Heart right ventricle (tissue), 16 donors: ENCODE measurements at regions not wholly inside any gene's neighbourhood (a gene's known extent, or its start where the extent isn't known, plus 50 kb on each side); places are given as distances from the start of the nearest gene placed in this dataset.

Experiments
- ATAC-seq, 8 donors: fragments of 200-7000 bp; cut with Tn5 transposase; one replicate each; pipeline ENCODE4 v1.9.1; 2020; ENCODE audit warnings: mild to moderate bottlenecking in 8 of 8, moderate library complexity in 8 of 8, moderate number of reproducible peaks in 1 of 8
- DNase-seq, 2 donors: peaks; one replicate each; pipeline ENCODE4 v3.0.0-alpha.2; 2020
- H3K27ac ChIP-seq, 10 donors: fragments of 200-600 bp; sonication (generic) in 2 of 10; one replicate each; pipeline versions ENCODE4 v1.5.0 to v1.8.0; 2020 to 2022; ENCODE audit warnings: mild to moderate bottlenecking in 3 of 10
- H3K27me3 ChIP-seq, 7 donors: fragments of 200-600 bp; one replicate each; pipeline ENCODE4 v1.8.0; 2021 to 2022; ENCODE audit warnings: mild to moderate bottlenecking in 2 of 7
- H3K36me3 ChIP-seq, 9 donors: fragments of 200-600 bp; sonication (generic) in 1 of 9; one replicate each; pipeline versions ENCODE4 v1.5.0 to v1.8.0; 2020 to 2022; ENCODE audit warnings: mild to moderate bottlenecking in 2 of 9
- H3K4me1 ChIP-seq, 9 donors: fragments of 200-600 bp; sonication (generic) in 1 of 9; one replicate each; pipeline versions ENCODE4 v1.5.0 to v1.8.0; 2020 to 2022; ENCODE audit warnings: mild to moderate bottlenecking in 4 of 9
- H3K4me3 ChIP-seq, 10 donors: fragments of 200-600 bp; sonication (generic) in 2 of 10; one replicate each; pipeline versions ENCODE4 v1.5.0 to v1.8.0; 2020 to 2022; ENCODE audit warnings: mild to moderate bottlenecking in 7 of 10, moderate library complexity in 2 of 10
- H3K9me3 ChIP-seq, 11 donors: fragments of 200-600 bp in 10 of 11; sonication (generic) in 2 of 11; one replicate each; pipeline versions ENCODE4 v1.5.0 to v1.8.0; 2013 to 2022; ENCODE audit warnings: mild to moderate bottlenecking in 2 of 11, control low read depth in 1 of 11, moderate library complexity in 1 of 11
- WGBS, 2 donors: extraction: QIAGEN DNeasy Blood & Tissue Kit; methylation state at CpG; one replicate each; pipeline ENCODE4 v1.1.7; 2013; ENCODE audit warnings: inconsistent platforms in 1 of 2; 5-methylcytosine and 5-hydroxymethylcytosine counted together
- intact Hi-C, 10 donors: fragments of 100-400 bp; cut with DNase I; formaldehyde crosslinking; loops; one replicate each; pipeline versions ENCODE4 v1.11.1 to v1.14.2; 2022
- TF ChIP-seq, protein P1 (sequence below), 9 donors: fragments of 200-600 bp; sonication (generic) in 2 of 9; IDR thresholded peaks; one replicate each; pipeline versions ENCODE4 v1.5.0 to v1.8.0; 2021 to 2022; ENCODE audit warnings: antibody characterized with exemption in 9 of 9, mild to moderate bottlenecking in 5 of 9, moderate library complexity in 1 of 9
- donor health status: Arrhythmogenic right ventricular cardiomyopathy.
- donor health status: ischemic (EF 13 %, LVEDD 7.1; RV severe dilation, severe dysfunction).
- donor health status: healthy with polysubstance abuse.
- donor health status: DM: no; HTN: yes; CAD: no.
- donor health status: DM: no; HTN: no; CAD: no.
- donor health status: ischemic (EF 25% LVEDD 6.9; RV normal size, moderate dysfunction).
- donor health status: ischemic (EF 25% LVEDD 5.7; RV mildly dilated, moderate dysfunction).
- donor health status: healthy.
- donor health status: DM: yes; HTN: yes; CAD: no.
- donor health status: Ischemic cardiomyopathy.
- donor health status: ischemic (EF 35%, LVEDD 5.7; RV mildly dilated, moderate dysfunction).
- donor health status: nonischemic (EF 11% LVEDD 7.7; RV severe dilation, severe dysfunction).
- donor health status: DM: yes; HTN: yes; CAD: no.
- donor health status: PGD.
- donor health status: ischemic (EF 29% LVEDD 5.4; RV normal size, mild dysfunction).
- donor health status: nonischemic (EF 23%, LVEDD 6.1; RV moderate dilation, normal function).

DNA sequence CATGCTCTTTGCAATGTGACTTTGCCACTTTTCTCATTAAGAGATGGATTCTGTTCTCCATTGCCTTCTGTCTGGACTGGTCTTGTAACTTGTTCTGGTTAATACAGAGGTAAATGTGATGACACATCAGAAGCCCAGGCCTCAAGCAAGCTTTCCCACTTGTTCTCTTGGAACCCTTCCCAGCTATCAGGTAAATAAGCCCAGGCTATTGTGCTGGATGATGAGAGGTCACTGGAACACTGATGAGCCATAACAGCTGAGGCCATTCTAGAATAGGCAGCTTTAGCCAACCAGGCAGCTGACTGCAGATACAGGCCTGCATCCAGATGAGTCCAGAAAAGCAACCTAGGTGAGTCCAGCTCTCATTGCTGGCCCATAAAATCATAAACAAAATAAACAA is 1007.0 kb upstream of the ACVR2A start:
- Histone ChIP-seq H3K27ac (no peak overlapping the region), H3K27me3 (no peaks in the 10 kb centered on the region), H3K4me1 (no peaks in the 10 kb centered on the region), H3K9me3 (no peaks in the 10 kb centered on the region), H3K36me3 (no peaks in the 10 kb centered on the region), H3K4me3 (no peak overlapping the region)
- DNase-seq: no peak
- intact Hi-C loops: no loop called here
- TF ChIP-seq, protein P1, sequence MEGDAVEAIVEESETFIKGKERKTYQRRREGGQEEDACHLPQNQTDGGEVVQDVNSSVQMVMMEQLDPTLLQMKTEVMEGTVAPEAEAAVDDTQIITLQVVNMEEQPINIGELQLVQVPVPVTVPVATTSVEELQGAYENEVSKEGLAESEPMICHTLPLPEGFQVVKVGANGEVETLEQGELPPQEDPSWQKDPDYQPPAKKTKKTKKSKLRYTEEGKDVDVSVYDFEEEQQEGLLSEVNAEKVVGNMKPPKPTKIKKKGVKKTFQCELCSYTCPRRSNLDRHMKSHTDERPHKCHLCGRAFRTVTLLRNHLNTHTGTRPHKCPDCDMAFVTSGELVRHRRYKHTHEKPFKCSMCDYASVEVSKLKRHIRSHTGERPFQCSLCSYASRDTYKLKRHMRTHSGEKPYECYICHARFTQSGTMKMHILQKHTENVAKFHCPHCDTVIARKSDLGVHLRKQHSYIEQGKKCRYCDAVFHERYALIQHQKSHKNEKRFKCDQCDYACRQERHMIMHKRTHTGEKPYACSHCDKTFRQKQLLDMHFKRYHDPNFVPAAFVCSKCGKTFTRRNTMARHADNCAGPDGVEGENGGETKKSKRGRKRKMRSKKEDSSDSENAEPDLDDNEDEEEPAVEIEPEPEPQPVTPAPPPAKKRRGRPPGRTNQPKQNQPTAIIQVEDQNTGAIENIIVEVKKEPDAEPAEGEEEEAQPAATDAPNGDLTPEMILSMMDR (IDR thresholded peaks at IDR 0.05): no peak
- ATAC-seq: no peak

DNA sequence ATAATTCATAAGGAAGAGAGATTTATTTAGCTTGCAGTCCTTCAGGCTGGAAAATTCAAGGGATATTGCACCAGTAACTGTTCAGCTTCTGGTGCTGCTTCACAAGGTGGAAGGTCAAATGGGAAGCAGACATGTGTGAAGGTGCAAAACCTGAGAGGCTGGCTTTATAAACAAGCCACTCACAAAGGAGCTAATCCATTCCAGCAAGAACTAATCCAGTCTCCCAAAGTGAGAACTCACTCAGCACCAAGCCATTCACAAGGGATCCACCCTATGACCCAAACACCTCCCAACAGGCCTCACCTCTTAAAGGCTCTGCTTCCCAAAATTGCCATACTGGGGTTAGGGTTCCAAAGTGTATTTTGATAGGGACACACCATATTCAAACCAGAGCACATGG is 1018.4 kb upstream of the ACVR2A start:
- no peaks in the 10 kb centered on the region for H3K27me3 ChIP-seq
- H3K36me3 ChIP-seq: no peaks in the 10 kb centered on the region
- H3K9me3 ChIP-seq: peaks cover 0 to 6% (median 0%) of the 10 kb centered on the region in 11 donors
- H3K4me1 ChIP-seq: no peaks in the 10 kb centered on the region
- ATAC-seq (no peak), DNase-seq (no peak)
- no peak overlapping the region for H3K27ac ChIP-seq
- TF ChIP-seq, protein P1 (IDR thresholded peaks at IDR 0.05): no peak
- intact Hi-C loops: no loop called here
- H3K4me3 ChIP-seq: no peak overlapping the region

DNA sequence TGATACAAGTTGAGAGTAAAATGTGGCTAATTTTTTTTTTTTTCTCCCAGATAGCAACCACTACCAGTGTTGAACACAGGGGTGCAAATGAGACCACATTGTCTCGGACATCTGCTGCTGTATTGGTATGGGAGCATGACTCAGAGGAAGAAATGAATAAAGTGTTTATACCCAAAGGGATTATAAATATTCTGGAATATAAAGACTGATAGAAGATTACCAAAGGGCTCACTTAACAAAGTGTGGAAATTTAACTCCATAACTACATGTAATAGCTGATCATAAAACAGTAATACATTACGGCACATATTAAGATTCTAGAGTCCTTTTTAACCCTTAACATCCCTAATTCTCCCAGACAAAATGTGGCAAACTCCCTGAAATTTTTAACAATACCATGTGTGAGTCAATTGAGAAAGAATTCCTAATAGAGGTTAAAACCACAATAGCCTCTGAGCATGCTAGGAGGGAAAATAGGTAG is 1023.0 kb upstream of the ACVR2A start:
- Histone ChIP-seq H3K27me3 (no peaks in the 10 kb centered on the region), H3K27ac (no peak overlapping the region), H3K36me3 (no peaks in the 10 kb centered on the region), H3K4me3 (no peak overlapping the region), H3K4me1 (no peaks in the 10 kb centered on the region), H3K9me3 (peaks cover 0 to 6% (median 0%) of the 10 kb centered on the region in 11 donors)
- intact Hi-C loops: no loop called here
- TF ChIP-seq, protein P1 (IDR thresholded peaks at IDR 0.05): no peak
- no peak for ATAC-seq
- WGBS, 2 donors: 47 to 51% methylated on average over 2 of the region's 2 CpGs
- no peak for DNase-seq

DNA sequence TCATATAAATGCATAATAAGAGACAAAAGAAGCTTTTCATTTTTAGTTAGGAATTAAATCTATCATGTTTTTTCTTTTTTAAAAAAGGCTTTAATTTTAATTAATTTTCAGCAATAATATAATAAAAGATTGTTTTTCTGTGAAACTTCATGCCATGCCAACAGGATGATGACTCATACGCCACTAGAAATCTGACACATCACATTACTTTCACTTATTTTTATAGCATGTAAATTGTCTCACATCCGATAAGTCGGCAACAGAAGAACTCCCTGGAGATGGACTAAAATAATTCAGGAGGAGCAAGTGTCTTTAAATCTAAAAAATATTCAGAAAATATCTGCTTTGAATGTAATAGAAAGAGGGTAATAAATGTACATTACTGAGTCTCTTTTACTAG is 1024.2 kb upstream of the ACVR2A start:
- intact Hi-C loops: no loop called here
- DNase-seq (no peak), ATAC-seq (no peak)
- H3K27me3 ChIP-seq: no peaks in the 10 kb centered on the region
- H3K36me3 ChIP-seq: no peaks in the 10 kb centered on the region
- H3K9me3 ChIP-seq: peaks cover 0 to 6% (median 0%) of the 10 kb centered on the region in 11 donors
- no peak overlapping the region for H3K27ac ChIP-seq
- H3K4me3 ChIP-seq: no peak overlapping the region
- 50 to 62% methylated on average over 3 of the region's 3 CpGs for WGBS, 2 donors
- TF ChIP-seq, protein P1 (IDR thresholded peaks at IDR 0.05): no peak
- H3K4me1 ChIP-seq: no peaks in the 10 kb centered on the region

DNA sequence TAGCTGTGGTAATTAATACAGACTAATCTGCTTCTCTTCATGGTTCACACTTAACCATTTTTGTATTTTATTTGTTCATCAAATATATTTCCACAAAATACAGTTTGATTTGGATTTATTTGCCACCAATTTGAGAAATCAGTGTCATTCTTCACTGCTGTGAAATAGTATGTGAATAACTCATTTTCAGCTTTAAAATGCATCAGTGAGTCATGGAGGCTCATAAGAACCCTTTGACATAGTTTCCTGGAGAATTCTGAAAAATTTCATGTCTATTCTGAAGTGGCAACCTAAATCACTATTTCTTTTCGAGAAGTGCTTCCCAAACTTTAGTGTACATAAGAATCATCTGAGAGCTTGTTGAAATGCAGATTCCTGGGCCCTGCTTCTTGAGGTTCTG is 1026.7 kb upstream of the ACVR2A start:
- 79 to 83% methylated on average over 1 of the region's 1 CpG for WGBS, 2 donors
- Histone ChIP-seq H3K4me3 (no peak overlapping the region), H3K4me1 (no peaks in the 10 kb centered on the region), H3K27me3 (no peaks in the 10 kb centered on the region), H3K27ac (no peak overlapping the region), H3K9me3 (peaks cover 0 to 2% (median 0%) of the 10 kb centered on the region in 11 donors), H3K36me3 (no peaks in the 10 kb centered on the region)
- intact Hi-C loops: no loop called here
- ATAC-seq (no peak), DNase-seq (no peak)
- TF ChIP-seq, protein P1 (IDR thresholded peaks at IDR 0.05): no peak
